CD4-positive, alpha-beta T cell (primary cell): ENCODE measurements at regions not wholly inside any gene's neighbourhood (a gene's known extent, or its start where the extent isn't known, plus 50 kb on each side); places are given as distances from the start of the nearest gene placed in this dataset.

Experiments used
- ATAC-seq: fragments of 200-7000 bp; cut with Tn5 transposase; one replicate; pipeline ENCODE4 v1.10.0; 2022; ENCODE audit warnings: mild to moderate bottlenecking; ENCODE audit not compliant: poor library complexity
- CTCF ChIA-PET: fragments of 350-600 bp; sonication (Branson Sonifier 250); formaldehyde crosslinking; loops from one replicate; lab custom pipeline; 2021; ENCODE audit warnings: antibody characterized with exemption, inconsistent platforms; lab: Charles Lee
- POLR2A ChIA-PET: fragments of 350-600 bp; sonication (Branson Sonifier 250); formaldehyde crosslinking; loops from one replicate; lab custom pipeline; 2021; ENCODE audit warnings: antibody characterized with exemption, inconsistent platforms; lab: Charles Lee
- DNase-seq, 14 experiments: peaks; one replicate each; pipeline ENCODE4 v3.0.0-alpha.2; 2013 to 2020; ENCODE audit warnings: mixed read lengths in 2 of 14
- H3K27ac ChIP-seq, 2 donors: one replicate each; pipeline versions ENCODE4 v1.5.1 to v1.7.0; 2013; ENCODE audit warnings: low read length in 2 of 2, low read depth in 1 of 2, mild to moderate bottlenecking in 1 of 2
- H3K27me3 ChIP-seq, 2 experiments: 1 replicate in 1 of 2; 2 replicates in 1 of 2; pipeline versions ENCODE4 v1.6.1 to v1.7.0; 2013; ENCODE audit warnings: low read length in 2 of 2, control low read depth in 1 of 2, mild to moderate bottlenecking in 1 of 2, moderate library complexity in 1 of 2; ENCODE audit not compliant: insufficient read depth in 2 of 2, control insufficient read depth in 1 of 2
- H3K36me3 ChIP-seq: one replicate; pipeline ENCODE4 v1.6.1; 2013; ENCODE audit warnings: low read length, control low read depth; ENCODE audit not compliant: insufficient read depth
- H3K4me1 ChIP-seq: one replicate; pipeline ENCODE4 v1.6.1; 2013; ENCODE audit warnings: low read length, control low read depth; ENCODE audit not compliant: insufficient read depth
- H3K4me3 ChIP-seq: one replicate; pipeline ENCODE4 v1.5.1; 2013; ENCODE audit warnings: mild to moderate bottlenecking, low read length, moderate library complexity
- H3K9me3 ChIP-seq, 2 experiments: 1 replicate in 1 of 2; 2 replicates in 1 of 2; pipeline versions ENCODE4 v1.6.1 to v1.7.0; 2013; ENCODE audit warnings: low read length in 2 of 2, mild to moderate bottlenecking in 2 of 2, control low read depth in 1 of 2, moderate library complexity in 1 of 2; ENCODE audit not compliant: control insufficient read depth in 1 of 2, insufficient read depth in 1 of 2
- H3K27ac Mint-ChIP-seq: one replicate; pipeline ENCODE4 v1.8.0; 2020; ENCODE audit warnings: mixed read lengths
- H3K27me3 Mint-ChIP-seq: one replicate; pipeline ENCODE4 v1.8.0; 2021; ENCODE audit warnings: mixed read lengths
- H3K36me3 Mint-ChIP-seq: one replicate; pipeline ENCODE4 v1.8.0; 2021; ENCODE audit warnings: low read depth, mixed read lengths
- H3K4me1 Mint-ChIP-seq: one replicate; pipeline ENCODE4 v1.8.0; 2021; ENCODE audit warnings: low read depth, mixed read lengths
- H3K4me3 Mint-ChIP-seq: one replicate; pipeline ENCODE4 v1.8.0; 2020; ENCODE audit warnings: mild to moderate bottlenecking, mixed read lengths
- H3K9me3 Mint-ChIP-seq: one replicate; pipeline ENCODE4 v1.8.0; 2020; ENCODE audit warnings: mixed read lengths
- CTCF ChIP-seq: fragments of 200-600 bp; IDR thresholded peaks from one replicate; pipeline ENCODE4 v1.8.0; 2022; ENCODE audit warnings: antibody characterized with exemption, mild to moderate bottlenecking
- intact Hi-C, 2 experiments: fragments of 100-400 bp; cut with DNase I in 1 of 2; cut with micrococcal nuclease in 1 of 2; formaldehyde crosslinking; loops; one replicate each; pipeline versions ENCODE4 v1.15.1 to v1.9.0; 2023 to 2025; cut with DNase I, micrococcal nuclease

GRCh38 chr6:92763274-92763584 is 656.1 kb downstream of the EPHA7 start:
- TF ChIP-seq CTCF, result no peak
- Mint-ChIP-seq H3K27me3 (no peaks in the 10 kb centered on the region), H3K4me1 (no peaks in the 10 kb centered on the region), H3K9me3 (peaks cover 4% of the 10 kb centered on the region), H3K27ac (no peak overlapping the region), H3K36me3 (no peaks in the 10 kb centered on the region), H3K4me3 (no peak overlapping the region)
- ATAC-seq, result no peak
- CTCF ChIA-PET, result no interaction called here
- Histone ChIP-seq H3K36me3 (no peaks in the 10 kb centered on the region), H3K4me3 (no peak overlapping the region), H3K9me3 (no peaks in the 10 kb centered on the region), H3K4me1 (no peaks in the 10 kb centered on the region), H3K27me3 (no peaks in the 10 kb centered on the region), H3K27ac (no peak overlapping the region)
- intact Hi-C loops, result no loop called here
- POLR2A ChIA-PET, result interaction anchor here (0.6 kb wide), 1 partner anchor 16 kb away, joined by 3 read pairs; no protein-coding TSS in a partner anchor
- no peak for DNase-seq

GRCh38 chr6:92762443-92763273 is 656.7 kb downstream of the EPHA7 start:
- no peak overlapping the region for H3K4me3 ChIP-seq
- TF ChIP-seq CTCF, result no peak
- DNase-seq (no peak), ATAC-seq (no peak)
- Mint-ChIP-seq H3K27me3 (no peaks in the 10 kb centered on the region), H3K4me3 (no peak overlapping the region), H3K36me3 (no peaks in the 10 kb centered on the region), H3K27ac (no peak overlapping the region), H3K4me1 (no peaks in the 10 kb centered on the region), H3K9me3 (peaks cover 4% of the 10 kb centered on the region)
- H3K4me1 ChIP-seq, result no peaks in the 10 kb centered on the region
- H3K36me3 ChIP-seq, result no peaks in the 10 kb centered on the region
- no peaks in the 10 kb centered on the region for H3K27me3 ChIP-seq
- H3K27ac ChIP-seq, result no peak overlapping the region
- CTCF ChIA-PET, result no interaction called here
- POLR2A ChIA-PET, result interaction anchor here (0.6 kb wide), 1 partner anchor 15 kb away, joined by 3 read pairs; no protein-coding TSS in a partner anchor
- intact Hi-C loops, result no loop called here
- H3K9me3 ChIP-seq, result no peaks in the 10 kb centered on the region

DNA sequence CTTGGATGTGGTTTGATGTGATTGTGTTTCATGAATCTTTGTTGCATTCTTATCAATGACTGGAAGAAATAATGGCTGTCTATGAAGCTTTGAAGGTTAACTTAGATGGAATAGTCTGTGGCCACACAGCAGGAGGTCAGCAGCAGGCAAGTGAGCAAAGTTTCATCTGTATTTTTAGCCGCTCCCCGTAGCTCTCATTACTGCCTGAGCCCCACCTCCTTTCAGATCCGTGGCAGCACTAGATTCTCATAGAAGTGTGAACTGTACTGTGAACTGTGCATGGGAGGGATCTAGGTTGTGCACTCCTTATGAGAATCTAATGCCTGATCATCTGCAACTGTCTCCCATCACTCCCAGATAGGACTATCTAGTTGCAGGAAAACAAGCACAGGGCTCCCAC is 660.2 kb downstream of the EPHA7 start:
- no peaks in the 10 kb centered on the region for H3K9me3 ChIP-seq
- Mint-ChIP-seq H3K4me1 (no peaks in the 10 kb centered on the region), H3K36me3 (no peaks in the 10 kb centered on the region), H3K9me3 (peaks cover 4% of the 10 kb centered on the region), H3K4me3 (no peak overlapping the region), H3K27me3 (no peaks in the 10 kb centered on the region), H3K27ac (no peak overlapping the region)
- ChIA-PET CTCF (no interaction called here), POLR2A (no interaction called here)
- no peaks in the 10 kb centered on the region for H3K27me3 ChIP-seq
- H3K4me3 ChIP-seq, result no peak overlapping the region
- H3K4me1 ChIP-seq, result no peaks in the 10 kb centered on the region
- ATAC-seq (no peak), DNase-seq (no peak)
- H3K36me3 ChIP-seq, result no peaks in the 10 kb centered on the region
- no peak for TF ChIP-seq CTCF
- intact Hi-C loops, result no loop called here
- no peak overlapping the region for H3K27ac ChIP-seq
